ENCODE measurements at regions not wholly inside any gene's neighbourhood (a gene's known extent, or its start where the extent isn't known, plus 50 kb on each side); places are given as distances from the start of the nearest gene placed in this dataset.

DNA sequence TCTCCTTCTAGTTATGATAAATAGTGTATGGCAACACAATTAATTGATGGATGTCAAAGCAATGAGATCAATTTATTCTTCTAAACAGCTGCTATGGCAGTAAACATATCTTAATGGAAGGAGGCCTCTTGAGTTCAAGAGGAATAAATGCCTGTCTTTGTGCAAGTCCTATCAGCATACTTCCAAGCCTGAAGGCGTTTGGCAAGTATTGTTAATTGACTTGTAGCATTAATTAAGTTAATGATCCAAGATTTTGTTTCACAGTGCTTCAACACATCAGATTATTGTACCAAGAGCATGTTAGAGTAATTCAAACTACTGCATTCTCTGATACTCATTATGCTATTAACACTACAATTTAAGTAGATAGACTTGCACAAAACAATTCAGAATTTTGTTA lies 144.8 kb downstream of the FAT4 start:
- TF ChIP-seq HNRNPL (IDR thresholded peaks at IDR 0.05; ENCODE audit: low read depth, low read length) (no peak), POLR2A (IDR thresholded peaks at IDR 0.05; ENCODE audit: insufficient read depth in 1 of 2, low read depth in 2 of 2, low read length in 2 of 2) (no peak), ZNF224 (CRISPR knock-in tag; IDR thresholded peaks at IDR 0.05) (no peak), EZH2 (conservative IDR thresholded peaks at IDR 0.05; ENCODE audit: low read depth, low read length) (no peak), ZNF10 (CRISPR knock-in tag; IDR thresholded peaks at IDR 0.05; ENCODE audit: borderline replicate concordance, low read depth) (no peak), TCF7L2 (IDR thresholded peaks at IDR 0.05; ENCODE audit: low read depth, low read length) (no peak), ZNF274 (CRISPR knock-in tag; IDR thresholded peaks at IDR 0.05) (no peak), BRD4 (CRISPR knock-in tag; IDR thresholded peaks at IDR 0.05) (no peak), CTCF (CRISPR knock-in tag; IDR thresholded peaks at IDR 0.05) (no peak)
